HEK293T (cell line): ENCODE measurements at regions not wholly inside any gene's neighbourhood (a gene's known extent, or its start where the extent isn't known, plus 50 kb on each side); places are given as distances from the start of the nearest gene placed in this dataset.

Experiments
- CTCF ChIA-PET: fragments of 350-600 bp; formaldehyde crosslinking; extraction: SDS; loops from one replicate; lab custom pipeline; 2021; ENCODE audit warnings: antibody characterized with exemption, inconsistent platforms; lab: Yijun Ruan, JAX
- POLR2A ChIA-PET: fragments of 350-600 bp; formaldehyde crosslinking; extraction: SDS; loops from one replicate; lab custom pipeline; 2020; ENCODE audit warnings: antibody characterized with exemption, inconsistent platforms; lab: Yijun Ruan, JAX
- DNase-seq: peaks from one replicate; pipeline ENCODE4 v3.0.0; 2012; ENCODE audit warnings: mixed read lengths; ENCODE audit errors: extremely low spot score
- ARNT ChIP-seq: fragments of 450-650 bp; IDR thresholded peaks from 2 replicates; pipeline ENCODE4 v1.6.1; 2017; ENCODE audit warnings: mild to moderate bottlenecking
- BHLHE40 ChIP-seq: fragments of 450-650 bp; IDR thresholded peaks from 2 replicates; pipeline ENCODE4 v1.6.1; 2016; ENCODE audit warnings: mild to moderate bottlenecking, moderate library complexity, borderline replicate concordance
- CTBP1 ChIP-seq: fragments of 450-650 bp; IDR thresholded peaks from 2 replicates; pipeline ENCODE4 v1.6.1; 2016; ENCODE audit warnings: borderline replicate concordance
- ELF4 ChIP-seq: fragments of 450-650 bp; IDR thresholded peaks from 2 replicates; pipeline ENCODE4 v1.6.1; 2017; ENCODE audit warnings: antibody characterized with exemption
- FOXA1 ChIP-seq: fragments of 450-650 bp; IDR thresholded peaks from 2 replicates; pipeline ENCODE4 v1.6.1; 2016; ENCODE audit warnings: mild to moderate bottlenecking
- FOXK2 ChIP-seq: fragments of 450-650 bp; IDR thresholded peaks from 2 replicates; pipeline ENCODE4 v1.6.1; 2016; ENCODE audit warnings: mild to moderate bottlenecking
- FOXM1 ChIP-seq: fragments of 450-650 bp; IDR thresholded peaks from 2 replicates; pipeline ENCODE4 v1.6.1; 2017; ENCODE audit warnings: mild to moderate bottlenecking, borderline replicate concordance
- HDGF ChIP-seq: fragments of 450-650 bp; IDR thresholded peaks from 2 replicates; pipeline ENCODE4 v1.6.1; 2017; ENCODE audit warnings: antibody characterized with exemption, borderline replicate concordance
- L3MBTL2 ChIP-seq: fragments of 450-650 bp; conservative IDR thresholded peaks from 2 replicates; pipeline ENCODE4 v1.6.1; 2016; ENCODE audit warnings: mild to moderate bottlenecking
- LEF1 ChIP-seq: fragments of 450-650 bp; IDR thresholded peaks from 2 replicates; pipeline ENCODE4 v1.6.1; 2017; ENCODE audit warnings: mild to moderate bottlenecking, borderline replicate concordance
- NFRKB ChIP-seq: fragments of 450-650 bp; IDR thresholded peaks from 2 replicates; pipeline ENCODE4 v1.6.1; 2016; ENCODE audit warnings: mild to moderate bottlenecking, moderate library complexity
- PKNOX1 ChIP-seq: fragments of 450-650 bp; IDR thresholded peaks from 2 replicates; pipeline ENCODE4 v1.6.1; 2016
- SP1 ChIP-seq: fragments of 450-650 bp; IDR thresholded peaks from 2 replicates; pipeline ENCODE4 v1.6.1; 2017
- SUZ12 ChIP-seq: fragments of 450-650 bp; IDR thresholded peaks from 2 replicates; pipeline ENCODE4 v1.6.1; 2016; ENCODE audit warnings: mild to moderate bottlenecking
- TARDBP ChIP-seq: fragments of 450-650 bp; IDR thresholded peaks from 2 replicates; pipeline ENCODE4 v1.6.1; 2016
- ZNF384 ChIP-seq: fragments of 450-650 bp; IDR thresholded peaks from 2 replicates; pipeline ENCODE4 v1.6.1; 2016

- no peak for DNase-seq
- no peak for TF ChIP-seq FOXA1
- no peak for TF ChIP-seq FOXK2
- TF ChIP-seq LEF1, result no peak
- TF ChIP-seq TARDBP, result no peak
- no peak for TF ChIP-seq ZNF384
- TF ChIP-seq ELF4, result no peak
- TF ChIP-seq HDGF, result no peak
- TF ChIP-seq FOXM1, result no peak
- TF ChIP-seq CTBP1, result no peak
- TF ChIP-seq SP1, result no peak
- TF ChIP-seq NFRKB, result no peak
- TF ChIP-seq SUZ12, result no peak
- TF ChIP-seq ARNT, result no peak
- no peak for TF ChIP-seq L3MBTL2
- TF ChIP-seq BHLHE40, result no peak
- TF ChIP-seq PKNOX1, result no peak
- POLR2A ChIA-PET, result no interaction called here
Observed at GRCh38 chr18:7511106-7511505, 56.0 kb upstream of the PTPRM start.

GRCh38 chr18:7512348-7512747 is 54.8 kb upstream of the PTPRM start:
- TF ChIP-seq SP1 (no peak), FOXA1 (no peak), LEF1 (no peak), ELF4 (no peak), L3MBTL2 (no peak), BHLHE40 (no peak), HDGF (no peak), FOXM1 (no peak), ZNF384 (no peak), SUZ12 (no peak), TARDBP (no peak), FOXK2 (no peak), ARNT (no peak), PKNOX1 (no peak), NFRKB (no peak), CTBP1 (no peak)
- no peak for DNase-seq
- POLR2A ChIA-PET, result no interaction called here
- CTCF ChIA-PET, result no interaction called here

More at GRCh38 chr18:7511106-7511505, 56.0 kb upstream of the PTPRM start:
- CTCF ChIA-PET, result no interaction called here

- no peak for TF ChIP-seq HDGF
- DNase-seq, result no peak
- CTCF ChIA-PET, result no interaction called here
- POLR2A ChIA-PET, result no interaction called here
Observed at GRCh38 chr18:7512990-7513389, 54.1 kb upstream of the PTPRM start.

GRCh38 chr18:7514796-7515440 is 52.2 kb upstream of the PTPRM start:
- TF ChIP-seq NFRKB, result no peak
- TF ChIP-seq BHLHE40, result no peak
- TF ChIP-seq ARNT, result no peak
- no peak for TF ChIP-seq TARDBP
- TF ChIP-seq SP1, result no peak
- TF ChIP-seq ZNF384, result no peak
- no peak for TF ChIP-seq HDGF
- no peak for TF ChIP-seq FOXA1
- no peak for TF ChIP-seq SUZ12
- no peak for TF ChIP-seq L3MBTL2
- TF ChIP-seq CTBP1, result no peak
- no peak for TF ChIP-seq FOXM1
- ChIA-PET POLR2A (no interaction called here), CTCF (no interaction called here)
- no peak for DNase-seq

GRCh38 chr18:7516266-7517117 is 50.6 kb upstream of the PTPRM start:
- TF ChIP-seq ZNF384 (no peak), CTBP1 (no peak), SP1 (no peak), ARNT (no peak), FOXA1 (no peak), NFRKB (no peak), ELF4 (no peak), LEF1 (no peak), FOXM1 (no peak), SUZ12 (no peak), BHLHE40 (no peak), FOXK2 (no peak), L3MBTL2 (no peak), HDGF (no peak), TARDBP (no peak), PKNOX1 (no peak)
- ChIA-PET CTCF (no interaction called here), POLR2A (no interaction called here)
- DNase-seq, result no peak
